NB4 (cell line): ENCODE measurements at regions not wholly inside any gene's neighbourhood (a gene's known extent, or its start where the extent isn't known, plus 50 kb on each side); places are given as distances from the start of the nearest gene placed in this dataset.
A peak's percentile ranks its signal among the peaks of the same experiment; 100 is the strongest.

Source experiments
- DNase-seq: peaks from one replicate; pipeline ENCODE4 v3.0.0; 2010; ENCODE audit warnings: low read depth
- H3K4me3 ChIP-seq: one replicate; pipeline ENCODE4 v1.5.1; 2011; ENCODE audit warnings: mild to moderate bottlenecking, low read depth, low read length, moderate library complexity
- CTCF ChIP-seq: IDR thresholded peaks from one replicate; pipeline ENCODE4 v1.5.1; 2012; ENCODE audit warnings: low read depth, low read length
- MAX ChIP-seq: IDR thresholded peaks from 2 replicates; pipeline ENCODE4 v1.6.1; 2011; ENCODE audit warnings: low read depth, low read length
- MYC ChIP-seq: IDR thresholded peaks from 2 replicates; pipeline ENCODE4 v1.6.1; 2011; ENCODE audit warnings: low read depth, low read length
- POLR2A ChIP-seq: IDR thresholded peaks from 2 replicates; pipeline ENCODE4 v1.6.1; 2011; ENCODE audit warnings: mild to moderate bottlenecking; ENCODE audit not compliant: insufficient read length; ENCODE audit errors: extremely low read depth

- TF ChIP-seq MAX (no peak), POLR2A (no peak), MYC (no peak), CTCF (no peak)
- DNase-seq: no peak
- H3K4me3 ChIP-seq: no peak overlapping the region
These were observed 225.3 kb upstream of the GSE1 start for GRCh38 chr16:85387731-85388295.

- TF ChIP-seq MAX (no peak), CTCF (no peak), POLR2A (no peak), MYC (no peak)
- no peak overlapping the region for H3K4me3 ChIP-seq
- no peak for DNase-seq
These were observed 223.2 kb upstream of the GSE1 start for GRCh38 chr16:85389679-85390470.

GRCh38 chr16:85390511-85391174 is 222.5 kb upstream of the GSE1 start:
- TF ChIP-seq POLR2A (no peak), MYC (no peak), CTCF (no peak), MAX (no peak)
- no peak overlapping the region for H3K4me3 ChIP-seq
- DNase-seq: peak; percentile 37

- no peak overlapping the region for H3K4me3 ChIP-seq
- TF ChIP-seq MAX (no peak), MYC (no peak), CTCF (no peak), POLR2A (no peak)
These were observed 221.9 kb upstream of the GSE1 start for GRCh38 chr16:85391175-85391707.

GRCh38 chr16:85391769-85392583 is 221.1 kb upstream of the GSE1 start:
- TF ChIP-seq MYC: no peak
- no peak for DNase-seq
- no peak overlapping the region for H3K4me3 ChIP-seq

More at GRCh38 chr16:85391175-85391707, 221.9 kb upstream of the GSE1 start:
- DNase-seq: no peak
